ENCODE measurements at regions not wholly inside any gene's neighbourhood (a gene's known extent, or its start where the extent isn't known, plus 50 kb on each side); places are given as distances from the start of the nearest gene placed in this dataset.

GRCh38 chr9:87187656-87188055 lies 240.3 kb upstream of the GAS1 start:
- TF ChIP-seq CTCF (IDR thresholded peaks at IDR 0.05 in 8 of 11, conservative IDR thresholded peaks at IDR 0.05 in 3 of 11) (no peak), POLR2AphosphoS5 (IDR thresholded peaks at IDR 0.05) (no peak)
